ENCODE measurements at regions not wholly inside any gene's neighbourhood (a gene's known extent, or its start where the extent isn't known, plus 50 kb on each side); places are given as distances from the start of the nearest gene placed in this dataset.
"Not testable (repeated sequence)": the region's sequence is repeated elsewhere in the genome, so short reads cannot be mapped to it uniquely, and the experiment has no call there.

DNA sequence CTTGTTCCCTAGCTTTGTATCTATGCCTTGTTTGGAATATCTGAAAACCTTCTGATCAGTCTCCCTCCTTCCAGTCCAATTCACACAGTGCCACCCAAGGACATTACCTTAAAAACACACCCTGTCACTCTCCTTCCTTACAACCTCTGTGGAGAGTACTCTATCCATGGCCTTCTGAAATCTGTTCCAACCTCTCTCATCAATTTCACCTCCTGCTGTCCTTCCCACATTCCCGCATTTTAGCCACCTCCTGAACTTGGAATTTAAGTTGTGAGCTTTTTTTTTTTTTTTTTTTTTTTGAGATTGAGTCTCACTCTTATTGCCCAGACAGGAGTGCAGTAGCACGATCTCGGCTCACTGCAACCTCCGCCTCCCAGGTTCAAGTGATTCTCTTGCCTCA lies 824.8 kb downstream of the METTL15 start:
- no peak for DNase-seq (ENCODE audit: low read depth in 3 of 3, low spot score in 1 of 3)

DNA sequence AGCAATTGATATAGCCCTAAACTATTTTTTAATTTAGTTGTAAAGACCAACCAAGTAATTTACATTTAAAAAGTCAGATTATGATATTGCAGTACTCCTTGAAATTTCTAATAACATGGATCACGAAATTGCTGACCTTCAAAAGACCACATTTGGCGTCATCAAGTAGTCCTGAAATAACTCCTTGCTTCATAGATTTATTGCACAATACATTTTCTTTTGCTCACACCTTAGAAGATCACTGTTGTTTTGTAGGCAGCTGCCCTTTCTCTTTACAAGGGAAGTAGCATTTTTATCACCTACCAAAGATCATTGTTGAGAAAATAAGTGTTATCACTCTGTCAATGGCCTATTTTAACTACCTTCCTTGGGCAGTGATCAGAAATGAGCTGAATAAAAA lies 815.8 kb downstream of the METTL15 start:
- no peak for DNase-seq (ENCODE audit: low read depth in 3 of 3, low spot score in 1 of 3)

GRCh38 chr11:28922386-28922981 lies 814.3 kb downstream of the METTL15 start:
- DNase-seq (ENCODE audit: low read depth in 3 of 3, low spot score in 1 of 3), result no peak

GRCh38 chr11:28919194-28919593 lies 811.0 kb downstream of the METTL15 start:
- DNase-seq (ENCODE audit: low read depth in 3 of 3, low spot score in 1 of 3), result no peak

DNA sequence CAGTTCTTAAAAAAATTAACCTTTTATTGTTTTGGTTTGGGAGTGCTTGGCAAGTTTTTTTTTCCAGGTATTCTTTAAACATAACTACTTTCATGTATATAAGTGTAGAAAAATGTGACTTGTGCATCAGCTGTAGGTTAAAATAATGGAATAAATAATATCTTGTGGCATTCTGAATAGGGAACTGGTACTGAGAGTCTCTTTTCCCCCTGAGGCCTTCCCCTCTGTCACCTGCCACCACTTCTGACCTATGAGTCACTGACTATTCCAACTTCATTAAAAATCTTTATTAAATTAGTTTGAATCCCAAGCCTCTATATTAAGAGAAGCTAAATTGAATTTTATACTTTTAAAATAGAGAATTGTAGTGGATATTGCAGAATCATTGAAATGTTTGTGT lies 805.7 kb downstream of the METTL15 start:
- no peak for DNase-seq (ENCODE audit: low read depth in 3 of 3, low spot score in 1 of 3)

- DNase-seq (ENCODE audit: low read depth in 3 of 3, low spot score in 1 of 3), result no peak
These were observed 803.6 kb downstream of the METTL15 start for GRCh38 chr11:28911829-28912228.

GRCh38 chr11:28910926-28911325 lies 802.7 kb downstream of the METTL15 start:
- no peak for DNase-seq (ENCODE audit: low read depth in 3 of 3, low spot score in 1 of 3)

DNA sequence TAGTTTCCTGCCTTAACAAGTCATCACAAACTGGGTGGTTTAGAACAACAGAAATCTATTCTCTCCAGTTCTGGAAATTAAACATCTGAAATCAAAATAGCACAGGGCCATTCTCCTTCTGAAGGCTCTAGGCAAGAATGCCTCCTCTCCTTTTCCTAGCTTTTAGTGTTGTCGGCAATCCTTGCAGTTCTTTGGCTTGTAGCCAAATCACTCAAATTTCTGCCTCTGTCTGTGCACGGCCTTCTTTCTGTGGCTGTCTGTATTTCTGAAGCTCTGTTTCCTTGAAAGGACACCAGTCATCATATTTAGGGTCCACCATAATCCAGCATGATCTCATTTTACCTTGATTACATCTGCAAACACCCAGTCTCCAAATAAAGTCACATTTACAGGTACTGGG lies 795.5 kb downstream of the METTL15 start:
- no peak for DNase-seq (ENCODE audit: low read depth in 3 of 3, low spot score in 1 of 3)

GRCh38 chr11:28900427-28900826 lies 792.2 kb downstream of the METTL15 start:
- DNase-seq (ENCODE audit: low read depth in 3 of 3, low spot score in 1 of 3), result no peak

DNA sequence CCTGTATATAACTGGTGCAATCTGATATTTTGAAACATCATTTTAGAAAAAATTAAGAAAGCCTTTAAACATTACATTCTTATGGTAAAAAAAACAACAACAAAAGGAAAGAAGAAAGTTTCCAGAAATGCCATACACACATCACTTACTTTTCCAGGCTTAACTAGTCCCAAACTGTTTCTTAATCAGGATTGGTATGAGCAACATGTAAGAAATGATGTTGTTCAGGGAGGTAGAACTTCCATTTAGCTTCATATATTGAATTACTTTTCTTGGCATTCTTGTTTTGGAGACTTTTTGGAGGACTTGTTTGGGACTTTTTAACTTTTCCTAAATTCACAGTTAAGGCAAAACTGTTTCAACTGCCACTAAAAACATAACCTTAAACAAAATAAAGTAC lies 791.5 kb downstream of the METTL15 start:
- DNase-seq (ENCODE audit: low read depth in 3 of 3, low spot score in 1 of 3), result no peak

DNA sequence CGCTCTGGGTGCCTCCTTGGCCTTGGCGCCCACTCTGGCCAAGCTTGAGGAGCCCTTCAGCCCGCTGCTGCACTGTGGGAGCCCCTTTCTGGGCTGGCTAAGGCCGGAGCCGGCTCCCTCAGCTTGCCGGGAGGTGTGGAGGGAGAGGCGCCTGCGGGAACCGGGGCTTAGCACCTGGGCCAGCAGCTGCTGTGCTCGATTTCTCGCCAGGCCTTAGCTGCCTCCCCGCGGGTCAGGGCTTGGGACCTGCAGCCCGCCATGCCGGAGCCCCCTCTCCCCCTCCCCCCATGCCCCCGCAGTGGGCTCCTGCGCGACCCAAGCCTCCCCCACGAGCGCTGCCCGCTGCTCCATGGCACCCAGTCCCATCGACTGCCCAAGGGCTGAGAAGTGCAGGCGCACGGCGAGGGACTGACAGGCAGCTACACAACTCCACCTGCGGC lies 782.4 kb downstream of the METTL15 start:
- DNase-seq (ENCODE audit: low read depth in 3 of 3, low spot score in 1 of 3), result not testable (repeated sequence)

DNA sequence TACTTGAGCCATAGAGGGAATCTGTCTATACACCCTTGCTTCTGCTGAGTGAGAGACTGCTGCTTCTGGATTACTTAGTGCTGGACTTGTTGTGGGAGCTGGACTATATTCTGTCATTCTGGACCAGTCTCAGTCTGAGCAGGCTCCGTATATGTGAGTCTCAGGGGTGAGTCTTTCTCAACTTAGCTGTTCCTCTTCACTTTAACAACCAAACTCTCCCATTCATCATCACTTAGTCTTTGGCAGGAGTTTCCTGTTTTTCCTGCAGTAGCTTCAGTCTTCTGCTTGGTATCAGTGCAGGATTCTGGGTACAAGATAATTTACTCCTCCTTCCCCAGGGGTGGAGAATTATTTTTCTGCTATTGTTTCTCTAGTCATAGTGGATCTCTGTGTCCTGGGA lies 779.5 kb downstream of the METTL15 start:
- no peak for DNase-seq (ENCODE audit: low read depth in 3 of 3, low spot score in 1 of 3)

DNA sequence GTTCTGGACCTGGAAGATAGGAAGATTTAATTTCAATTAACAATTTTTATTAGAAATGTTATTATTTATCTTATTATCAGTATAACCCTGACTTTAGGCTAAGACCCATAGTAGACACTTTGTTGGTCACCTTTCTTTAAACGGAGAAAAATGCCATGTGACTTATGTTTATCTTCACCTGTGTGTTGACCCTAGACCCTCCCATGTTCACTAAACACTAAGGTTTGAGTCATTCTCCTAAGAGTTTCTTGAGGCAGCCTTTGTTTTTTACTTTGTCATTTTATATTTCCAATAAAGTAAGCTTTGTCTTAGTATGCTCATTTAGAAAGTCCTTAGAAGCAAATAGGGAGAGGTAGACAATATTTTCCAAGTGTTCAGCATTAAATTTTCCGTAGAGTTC lies 771.7 kb downstream of the METTL15 start:
- DNase-seq (ENCODE audit: low read depth in 3 of 3, low spot score in 1 of 3), result no peak

GRCh38 chr11:28878025-28878424 lies 769.8 kb downstream of the METTL15 start:
- no peak for DNase-seq (ENCODE audit: low read depth in 3 of 3, low spot score in 1 of 3)

GRCh38 chr11:28877340-28877739 lies 769.2 kb downstream of the METTL15 start:
- DNase-seq (ENCODE audit: low read depth in 3 of 3, low spot score in 1 of 3), result no peak

DNA sequence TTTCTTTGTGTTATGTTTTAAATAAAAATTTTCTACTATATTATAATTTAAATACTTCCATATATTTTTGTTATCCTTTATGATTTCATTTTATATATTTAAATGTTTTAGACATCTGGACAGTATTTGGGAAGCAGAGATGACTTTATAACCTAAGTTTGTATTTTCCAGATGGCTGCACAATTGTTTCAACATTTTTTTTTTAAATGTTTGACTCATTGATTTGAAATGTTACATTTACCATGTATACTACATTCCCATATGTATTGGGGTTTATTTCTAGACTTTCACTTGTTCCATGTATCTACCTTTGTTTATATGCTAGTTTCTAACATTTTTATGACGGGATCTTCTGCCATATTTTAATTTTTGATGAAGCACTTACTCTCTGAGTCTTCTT lies 766.5 kb downstream of the METTL15 start:
- no peak for DNase-seq (ENCODE audit: low read depth in 3 of 3, low spot score in 1 of 3)

DNA sequence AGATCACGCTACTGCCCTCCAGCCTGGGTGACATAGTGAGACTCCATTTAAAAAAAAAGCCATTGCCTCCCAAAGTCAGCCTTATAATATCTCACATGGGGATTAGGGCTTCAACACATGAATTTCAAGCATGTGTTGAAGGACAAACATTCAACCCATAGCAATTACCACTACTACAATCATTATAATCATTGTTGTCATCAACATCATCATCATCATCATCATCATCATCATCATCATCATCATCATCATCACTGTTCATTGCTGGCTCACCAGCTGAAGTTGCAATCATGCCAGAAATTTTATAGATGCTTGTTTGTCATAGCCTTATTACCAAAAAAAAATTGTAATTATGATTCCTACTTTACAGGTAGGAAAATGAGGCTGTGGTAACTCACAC lies 762.9 kb downstream of the METTL15 start:
- no peak for DNase-seq (ENCODE audit: low read depth in 3 of 3, low spot score in 1 of 3)

DNA sequence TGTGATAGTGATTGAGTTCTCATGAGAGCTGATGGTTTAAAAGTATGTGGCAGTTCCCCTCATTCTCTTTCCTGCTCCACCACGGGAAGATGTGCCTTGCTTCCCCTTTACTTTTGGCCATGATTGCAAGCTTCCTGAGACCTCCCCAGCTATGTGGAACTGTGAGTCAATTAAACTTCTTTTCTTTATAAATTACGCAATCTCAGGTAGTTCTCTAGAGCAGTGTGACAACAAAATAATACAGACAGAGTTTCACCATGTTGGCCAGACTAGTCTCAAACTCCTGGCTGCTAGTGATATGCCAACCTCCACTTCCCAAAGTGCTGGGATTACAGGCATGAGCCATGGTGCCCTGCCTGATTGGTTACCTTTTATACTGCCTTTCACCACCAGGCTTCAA lies 755.2 kb downstream of the METTL15 start:
- DNase-seq (ENCODE audit: low read depth in 3 of 3, low spot score in 1 of 3), result no peak

DNA sequence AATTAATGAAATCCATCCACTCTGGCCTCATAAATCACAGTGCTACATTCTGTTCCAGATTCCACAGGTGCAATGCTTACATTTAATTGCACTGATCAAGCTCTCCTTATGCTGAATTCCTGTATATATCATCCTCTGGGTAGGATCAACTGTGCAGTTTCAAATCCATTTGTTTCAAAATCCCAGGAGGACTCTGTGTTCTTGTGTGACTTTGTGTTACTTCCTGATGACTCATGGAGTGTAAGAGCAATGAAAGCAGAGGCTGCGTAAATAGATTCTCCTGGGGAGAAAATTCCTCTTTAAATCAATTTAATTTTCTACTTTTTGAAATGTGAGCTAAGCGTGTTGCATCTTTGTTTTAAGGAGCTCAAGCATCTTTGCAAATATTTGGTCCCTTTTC lies 752.7 kb downstream of the METTL15 start:
- no peak for DNase-seq (ENCODE audit: low read depth in 3 of 3, low spot score in 1 of 3)

DNA sequence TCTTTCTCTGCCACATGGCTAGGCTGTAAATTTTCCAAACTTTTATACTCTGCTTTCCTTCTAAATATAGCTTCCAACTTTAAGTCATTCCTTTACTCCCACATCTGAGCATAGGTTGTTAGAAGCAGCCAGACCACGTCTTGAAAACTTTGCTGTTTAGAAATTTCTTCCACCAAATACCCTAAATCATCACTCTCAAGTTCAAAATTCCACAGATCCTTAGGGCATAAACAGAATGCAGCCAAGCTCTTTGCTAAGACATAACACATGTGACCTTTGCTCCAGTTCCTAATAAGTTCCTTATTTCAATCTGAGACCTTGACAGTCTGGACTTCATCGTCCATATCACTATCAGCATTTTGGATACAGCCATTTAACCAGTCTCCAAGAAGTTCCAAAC lies 749.9 kb downstream of the METTL15 start:
- DNase-seq (ENCODE audit: low read depth in 3 of 3, low spot score in 1 of 3), result no peak

DNA sequence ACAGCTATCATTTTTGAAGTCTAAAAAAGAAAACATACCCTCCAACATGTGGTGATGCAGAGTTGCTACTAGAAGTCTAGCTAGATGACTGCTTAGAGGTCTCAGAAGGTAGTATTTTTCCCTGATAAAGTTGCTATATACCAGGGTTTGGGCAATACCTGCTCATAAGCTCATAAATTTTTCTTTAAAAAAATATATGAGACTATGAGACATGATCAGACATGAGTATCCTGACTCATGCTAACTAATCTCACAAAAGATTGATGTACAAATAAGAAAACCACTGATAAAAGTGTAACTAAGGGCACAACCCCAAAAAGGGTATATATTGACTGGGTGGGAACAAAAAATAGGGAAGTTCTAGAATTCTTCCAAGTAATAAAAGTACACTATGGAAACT lies 740.9 kb downstream of the METTL15 start:
- no peak for DNase-seq (ENCODE audit: low read depth in 3 of 3, low spot score in 1 of 3)

DNA sequence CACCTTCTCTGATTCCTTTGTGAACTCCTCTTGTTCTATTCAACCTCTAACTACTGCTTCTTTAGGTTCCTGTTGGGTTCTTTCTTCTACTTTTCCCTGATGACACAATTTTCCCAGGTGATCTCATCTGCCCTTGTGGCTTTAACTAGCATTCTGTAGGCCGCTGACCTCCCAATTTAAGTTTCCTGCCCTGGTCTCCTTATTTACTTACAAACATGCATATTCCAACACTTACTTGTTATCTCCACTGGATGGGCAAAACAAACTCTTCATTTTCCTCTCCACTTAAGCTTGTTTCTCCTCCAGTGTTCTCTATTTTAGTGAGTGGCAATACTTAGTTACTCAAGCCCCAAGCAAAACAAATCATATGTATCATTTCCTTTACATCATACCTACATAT lies 734.5 kb downstream of the METTL15 start:
- no peak for DNase-seq (ENCODE audit: low read depth in 3 of 3, low spot score in 1 of 3)

GRCh38 chr11:28838741-28839140 lies 730.6 kb downstream of the METTL15 start:
- DNase-seq (ENCODE audit: low read depth in 3 of 3, low spot score in 1 of 3), result no peak

DNA sequence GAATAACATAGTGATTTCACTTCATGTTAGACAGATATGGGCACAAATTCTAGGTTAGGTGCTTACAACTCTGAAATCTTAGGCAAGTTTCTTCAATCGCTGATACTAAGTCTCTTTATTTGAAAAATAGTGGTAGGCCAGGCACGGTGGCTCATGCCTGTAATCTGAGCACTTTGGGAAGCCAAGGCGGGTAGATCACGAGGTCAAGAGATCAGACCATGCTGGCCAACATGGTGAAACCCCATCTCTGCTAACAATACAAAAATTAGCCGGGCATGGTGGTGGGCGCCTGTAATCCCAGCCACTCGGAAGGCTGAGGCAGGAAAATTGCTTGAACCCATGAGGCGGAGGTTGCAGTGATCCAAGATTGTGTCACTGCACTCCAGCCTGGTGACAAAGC lies 729.4 kb downstream of the METTL15 start:
- DNase-seq (ENCODE audit: low read depth in 3 of 3, low spot score in 1 of 3), result no peak
